HepG2 (cell line): ENCODE measurements at regions not wholly inside any gene's neighbourhood (a gene's known extent, or its start where the extent isn't known, plus 50 kb on each side); places are given as distances from the start of the nearest gene placed in this dataset.

ENCODE experiments used
- ATAC-seq: fragments of 200-7000 bp; cut with Tn5 transposase; 3 replicates; pipeline ENCODE4 v1.9.1; 2020; ENCODE audit warnings: mild to moderate bottlenecking, moderate library complexity
- BruUV-seq: library from RNA; stranded (reverse); fragments of 400-500 nt; replicated peaks from 2 replicates; lab custom pipeline; 2021; lab: Mats Ljungman, UMichigan
- CTCF ChIA-PET: fragments of 300-600 bp; formaldehyde crosslinking; extraction: SDS; loops from one replicate; lab custom pipeline; 2021; ENCODE audit warnings: low total read pairs, inconsistent platforms, low intra/inter-chr PET ratio; lab: Yijun Ruan, JAX
- POLR2A ChIA-PET: fragments of 350-600 bp; sonication (Branson Sonifier 250); formaldehyde crosslinking; loops from one replicate; lab custom pipeline; 2020; ENCODE audit warnings: antibody characterized with exemption, inconsistent platforms; lab: Yijun Ruan, JAX
- DNase-seq: peaks from one replicate; pipeline ENCODE4 v3.0.0-alpha.2; 2015; ENCODE audit warnings: low spot score
- FAIRE-seq: peaks from 3 replicates; lab custom pipeline; 2011; peaks lifted over from hg19 to GRCh38; lab: Jason Lieb, UNC
- H2AFZ ChIP-seq: one replicate; pipeline ENCODE4 v1.6.1; 2011; ENCODE audit warnings: low read length, inconsistent platforms
- H3K27ac ChIP-seq: fragments of 300-600 bp; 3 replicates; pipeline ENCODE4 v1.8.0; 2011; ENCODE audit warnings: mixed run types, mild to moderate bottlenecking, mixed read lengths, low read length, inconsistent platforms; ENCODE audit not compliant: insufficient read depth; ENCODE audit errors: extremely low read length
- H3K27me3 ChIP-seq, 2 experiments: fragments of 200-600 bp in 1 of 2; 2 replicates in 1 of 2; 3 replicates in 1 of 2; pipeline versions ENCODE4 v1.6.0 to v1.8.0; 2011; ENCODE audit warnings: low read length in 2 of 2, mild to moderate bottlenecking in 2 of 2, moderate library complexity in 2 of 2, inconsistent platforms in 1 of 2; ENCODE audit not compliant: insufficient read depth in 2 of 2, control insufficient read depth in 1 of 2
- H3K36me3 ChIP-seq, 2 experiments: fragments of 200-600 bp in 1 of 2; replicated peaks in 1 of 2; 2 replicates in 1 of 2; 3 replicates in 1 of 2; pipeline versions ENCODE4 v1.5.1 to v1.8.0; 2011; ENCODE audit warnings: low read length in 2 of 2, inconsistent platforms in 1 of 2; ENCODE audit not compliant: insufficient read depth in 2 of 2, control insufficient read depth in 1 of 2
- H3K4me1 ChIP-seq: 2 replicates; pipeline ENCODE4 v1.5.1; 2012; ENCODE audit warnings: low read length, inconsistent platforms; ENCODE audit not compliant: insufficient read depth
- H3K4me2 ChIP-seq: 2 replicates; pipeline ENCODE4 v1.6.0; 2011; ENCODE audit warnings: low read depth, low read length, inconsistent platforms
- H3K4me3 ChIP-seq, 3 experiments: fragments of 200-600 bp in 1 of 3; sonication (generic), shearing (Covaris generic) in 1 of 3; replicated peaks in 1 of 3; 2 replicates each; pipeline ENCODE4 v1.5.1; 2011 to 2016; ENCODE audit warnings: low read length in 3 of 3, inconsistent platforms in 2 of 3, low read depth in 2 of 3, mild to moderate bottlenecking in 2 of 3, control low read depth in 1 of 3, mixed read lengths in 1 of 3; ENCODE audit not compliant: insufficient read depth in 1 of 3
- H3K79me2 ChIP-seq: one replicate; pipeline ENCODE4 v1.6.1; 2011; ENCODE audit warnings: low read length, inconsistent platforms; ENCODE audit not compliant: insufficient read depth
- H3K9ac ChIP-seq: 2 replicates; pipeline ENCODE4 v1.6.0; 2011; ENCODE audit warnings: mild to moderate bottlenecking, low read depth, low read length, inconsistent platforms; ENCODE audit not compliant: insufficient read depth
- H3K9me3 ChIP-seq: 2 replicates; pipeline ENCODE4 v1.5.1; 2012; ENCODE audit warnings: mild to moderate bottlenecking, low read length
- H4K20me1 ChIP-seq: 2 replicates; pipeline ENCODE4 v1.6.0; 2011; ENCODE audit warnings: inconsistent platforms, mild to moderate bottlenecking, low read length, moderate library complexity; ENCODE audit not compliant: insufficient read depth
- AHDC1 ChIP-seq: sonication (generic); formaldehyde crosslinking; IDR thresholded peaks from 2 replicates; pipeline ENCODE4 v1.5.1; 2020; ENCODE audit warnings: mild to moderate bottlenecking, missing genetic modification reagents, borderline replicate concordance
- ELF3 ChIP-seq: IDR thresholded peaks from 2 replicates; pipeline ENCODE4 v1.6.1; 2016; ENCODE audit warnings: missing genetic modification reagents, missing compliant biosample characterization
- ERF ChIP-seq: IDR thresholded peaks from 2 replicates; pipeline ENCODE4 v1.6.1; 2018; ENCODE audit warnings: missing biosample characterization, missing genetic modification reagents
- FOXC1 ChIP-seq: sonication (generic); formaldehyde crosslinking; IDR thresholded peaks from 2 replicates; pipeline ENCODE4 v1.8.0; 2022; ENCODE audit warnings: mild to moderate bottlenecking, missing genetic modification reagents, borderline replicate concordance
- GATAD2A ChIP-seq: IDR thresholded peaks from 2 replicates; pipeline ENCODE4 v1.6.1; 2016
- MIXL1 ChIP-seq: IDR thresholded peaks from 2 replicates; pipeline ENCODE4 v1.6.1; 2016
- PBX2 ChIP-seq: IDR thresholded peaks from 2 replicates; pipeline ENCODE4 v1.6.1; 2016; ENCODE audit warnings: control low read depth
- TBL1XR1 ChIP-seq: fragments of 150-350 bp; IDR thresholded peaks from 2 replicates; pipeline ENCODE4 v1.6.1; 2014; ENCODE audit warnings: borderline replicate concordance, low read length; ENCODE audit not compliant: partially characterized antibody
- ZBTB42 ChIP-seq: sonication (generic); formaldehyde crosslinking; IDR thresholded peaks from 2 replicates; pipeline ENCODE4 v1.5.0; 2020; ENCODE audit warnings: mild to moderate bottlenecking, missing genetic modification reagents
- ZNF263 ChIP-seq: sonication (generic); formaldehyde crosslinking; IDR thresholded peaks from 2 replicates; pipeline ENCODE4 v1.4.0; 2020; ENCODE audit warnings: missing genetic modification reagents
- ZNF598 ChIP-seq: sonication (generic); formaldehyde crosslinking; IDR thresholded peaks from 2 replicates; pipeline ENCODE4 v1.5.1; 2020; ENCODE audit warnings: mild to moderate bottlenecking, missing genetic modification reagents, borderline replicate concordance
- ZNF749 ChIP-seq: sonication (generic); formaldehyde crosslinking; IDR thresholded peaks from 2 replicates; pipeline ENCODE4 v1.8.0; 2022; ENCODE audit warnings: mild to moderate bottlenecking, missing genetic modification reagents, moderate library complexity, borderline replicate concordance
- WGBS: methylation state at CpG from one replicate; pipeline ENCODE4 v1.1.6; 2017; ENCODE audit warnings: low lambda C conversion rate; 5-methylcytosine and 5-hydroxymethylcytosine counted together
- in situ Hi-C: cut with HindIII; loops from 2 replicates; pipeline ENCODE4 v1.10.0; 2017; ENCODE audit warnings: low pct_unique_long_range_greater_than_20kb; ENCODE audit not compliant: extremely low pct_ligation_motif_present
- intact Hi-C: fragments of 100-400 bp; cut with micrococcal nuclease; formaldehyde crosslinking; loops from one replicate; pipeline ENCODE4 v1.10.0; 2022; ENCODE audit not compliant: unreplicated experiment

- Histone ChIP-seq H3K36me3 (no peaks in the 10 kb centered on the region), H4K20me1 (no peaks in the 10 kb centered on the region), H2AFZ (no peak overlapping the region), H3K9ac (no peak overlapping the region), H3K4me3 (no peak overlapping the region), H3K79me2 (no peaks in the 10 kb centered on the region), H3K27me3 (no peaks in the 10 kb centered on the region), H3K27ac (no peak overlapping the region), H3K9me3 (no peaks in the 10 kb centered on the region), H3K4me1 (no peaks in the 10 kb centered on the region), H3K4me2 (no peak overlapping the region)
- WGBS: 17% methylated on average over 2 of the region's 2 CpGs
- CTCF ChIA-PET: interaction anchor here (1.7 kb wide), 1 partner anchor 116 kb away, joined by 5 read pairs; no protein-coding TSS in a partner anchor
- FAIRE-seq (no peak), DNase-seq (no peak), ATAC-seq (peak; percentile 55)
- TF ChIP-seq ZBTB42 (CRISPR knock-in tag) (no peak), ZNF263 (no peak), FOXC1 (CRISPR knock-in tag) (no peak), MIXL1 (no peak), AHDC1 (CRISPR knock-in tag) (no peak), TBL1XR1 (no peak), ZNF749 (no peak), GATAD2A (CRISPR knock-in tag) (no peak), ZNF598 (CRISPR knock-in tag) (no peak), ERF (CRISPR knock-in tag) (no peak), PBX2 (CRISPR knock-in tag) (no peak), ELF3 (no peak)
- in situ Hi-C loops (loop anchor here (10.0 kb wide), 2 partner anchors 450 to 560 kb away; no protein-coding TSS in a partner anchor), intact Hi-C loops (no loop called here)
- BruUV-seq: no TSS peak
- POLR2A ChIA-PET: no interaction called here
These were observed 60.5 kb upstream of the ANKEF1 start for GRCh38 chr20:9974324-9974723.
